SK-N-SH treated with all-trans-retinoic acid at 6 μM for 48 hours (cell line): ENCODE measurements at regions not wholly inside any gene's neighbourhood (a gene's known extent, or its start where the extent isn't known, plus 50 kb on each side); places are given as distances from the start of the nearest gene placed in this dataset.

Experiments
- ATAC-seq: fragments of 200-7000 bp; cut with Tn5 transposase; 3 replicates; pipeline ENCODE4 v1.9.1; 2020; ENCODE audit warnings: mild to moderate bottlenecking, moderate library complexity
- ARNTL ChIP-seq: fragments of 450-650 bp; formaldehyde crosslinking; IDR thresholded peaks from 2 replicates; pipeline ENCODE4 v1.5.0; 2020; ENCODE audit warnings: low read depth, mild to moderate bottlenecking, moderate library complexity, borderline replicate concordance
- BACH2 ChIP-seq: fragments of 250-450 bp; sonication (Bioruptor Pico); IDR thresholded peaks from 2 replicates; pipeline ENCODE4 v1.9.0; 2021; ENCODE audit warnings: mild to moderate bottlenecking, borderline replicate concordance
- CREB5 ChIP-seq: fragments of 250-450 bp; sonication (Bioruptor Pico); IDR thresholded peaks from 2 replicates; pipeline ENCODE4 v1.5.1; 2020; ENCODE audit warnings: low read depth, mild to moderate bottlenecking, moderate library complexity
- CSDC2 ChIP-seq: fragments of 250-450 bp; sonication (Bioruptor Pico); IDR thresholded peaks from 2 replicates; pipeline ENCODE4 v1.5.0; 2020; ENCODE audit warnings: mild to moderate bottlenecking, moderate library complexity
- CSRNP3 ChIP-seq: fragments of 250-450 bp; sonication (Bioruptor Pico); IDR thresholded peaks from 2 replicates; pipeline ENCODE4 v1.5.1; 2021; ENCODE audit warnings: mild to moderate bottlenecking, moderate library complexity
- ESRRG ChIP-seq: fragments of 250-450 bp; sonication (Bioruptor Pico); IDR thresholded peaks from 2 replicates; pipeline ENCODE4 v1.6.1; 2021; ENCODE audit warnings: mild to moderate bottlenecking
- GLIS3 ChIP-seq: fragments of 250-450 bp; sonication (Bioruptor Pico); IDR thresholded peaks from 2 replicates; pipeline ENCODE4 v1.5.0; 2020; ENCODE audit warnings: mild to moderate bottlenecking, moderate library complexity
- ISL1 ChIP-seq: fragments of 250-450 bp; sonication (Bioruptor Pico); IDR thresholded peaks from 2 replicates; pipeline ENCODE4 v2.1.2; 2022; ENCODE audit warnings: mild to moderate bottlenecking, moderate library complexity
- OSR1 ChIP-seq: fragments of 250-450 bp; sonication (Bioruptor Pico); IDR thresholded peaks from 2 replicates; pipeline ENCODE4 v1.8.0; 2022; ENCODE audit warnings: moderate library complexity, mild to moderate bottlenecking, inconsistent platforms
- PATZ1 ChIP-seq: fragments of 250-450 bp; sonication (Bioruptor Pico); IDR thresholded peaks from 2 replicates; pipeline ENCODE4 v1.8.0; 2020; ENCODE audit warnings: mild to moderate bottlenecking, moderate library complexity, borderline replicate concordance
- POU6F1 ChIP-seq: fragments of 250-450 bp; sonication (Bioruptor Pico); IDR thresholded peaks from 2 replicates; pipeline ENCODE4 v1.8.0; 2021; ENCODE audit warnings: low read depth, mild to moderate bottlenecking, moderate library complexity, borderline replicate concordance
- PPARA ChIP-seq: fragments of 250-450 bp; sonication (Bioruptor Pico); IDR thresholded peaks from 2 replicates; pipeline ENCODE4 v1.5.0; 2020; ENCODE audit warnings: mild to moderate bottlenecking, borderline replicate concordance
- RARB ChIP-seq: fragments of 250-450 bp; sonication (Bioruptor Pico); IDR thresholded peaks from 2 replicates; pipeline ENCODE4 v1.8.0; 2021; ENCODE audit warnings: mild to moderate bottlenecking, moderate library complexity
- SNAI2 ChIP-seq: fragments of 250-450 bp; sonication (Bioruptor Pico); IDR thresholded peaks from 2 replicates; pipeline ENCODE4 v1.5.0; 2020; ENCODE audit warnings: mild to moderate bottlenecking, moderate library complexity
- TCF4 ChIP-seq: fragments of 250-450 bp; sonication (Bioruptor Pico); IDR thresholded peaks from 2 replicates; pipeline ENCODE4 v1.8.0; 2021; ENCODE audit warnings: mild to moderate bottlenecking, moderate library complexity, borderline replicate concordance
- TOX ChIP-seq: fragments of 250-450 bp; sonication (Bioruptor Pico); IDR thresholded peaks from 2 replicates; pipeline ENCODE4 v1.8.0; 2021; ENCODE audit warnings: mild to moderate bottlenecking, moderate library complexity, borderline replicate concordance
- TSHZ2 ChIP-seq: fragments of 250-450 bp; sonication (Bioruptor Pico); IDR thresholded peaks from 2 replicates; pipeline ENCODE4 v1.5.0; 2020; ENCODE audit warnings: mild to moderate bottlenecking, moderate library complexity
- ZFP3 ChIP-seq: fragments of 250-450 bp; sonication (Bioruptor Pico); IDR thresholded peaks from 2 replicates; pipeline ENCODE4 v1.5.0; 2020; ENCODE audit warnings: mild to moderate bottlenecking, moderate library complexity
- ZFP30 ChIP-seq: fragments of 450-650 bp; formaldehyde crosslinking; IDR thresholded peaks from 2 replicates; pipeline ENCODE4 v1.5.0; 2022; ENCODE audit warnings: mild to moderate bottlenecking, moderate library complexity
- ZNF565 ChIP-seq: fragments of 450-650 bp; formaldehyde crosslinking; conservative IDR thresholded peaks from 2 replicates; pipeline ENCODE4 v1.5.0; 2020; ENCODE audit warnings: low read depth, mild to moderate bottlenecking, moderate library complexity
- ZNF70 ChIP-seq: fragments of 450-650 bp; formaldehyde crosslinking; IDR thresholded peaks from 2 replicates; pipeline ENCODE4 v1.5.0; 2020; ENCODE audit warnings: mild to moderate bottlenecking, moderate library complexity
- ZNF8 ChIP-seq: fragments of 450-650 bp; formaldehyde crosslinking; IDR thresholded peaks from 2 replicates; pipeline ENCODE4 v1.5.0; 2020; ENCODE audit warnings: mild to moderate bottlenecking, moderate library complexity

- no peak for TF ChIP-seq GLIS3 (CRISPR knock-in tag)
- no peak for TF ChIP-seq ESRRG
- no peak for TF ChIP-seq CREB5 (CRISPR knock-in tag)
- TF ChIP-seq BACH2 = no peak
- no peak for TF ChIP-seq POU6F1
- TF ChIP-seq SNAI2 (CRISPR knock-in tag) = no peak
- TF ChIP-seq PPARA = no peak
- no peak for TF ChIP-seq TSHZ2
- no peak for TF ChIP-seq CSDC2 (CRISPR knock-in tag)
- TF ChIP-seq TCF4 (CRISPR knock-in tag) = no peak
- no peak for TF ChIP-seq ZFP30 (CRISPR knock-in tag)
- no peak for TF ChIP-seq CSRNP3
- no peak for TF ChIP-seq ZFP3 (CRISPR knock-in tag)
- TF ChIP-seq OSR1 = no peak
- TF ChIP-seq ZNF70 (CRISPR knock-in tag) = no peak
- TF ChIP-seq TOX (CRISPR knock-in tag) = no peak
- no peak for TF ChIP-seq ZNF565 (CRISPR knock-in tag)
- TF ChIP-seq RARB (CRISPR knock-in tag) = no peak
- no peak for TF ChIP-seq ISL1
- ATAC-seq = no peak
These were observed 97.9 kb upstream of the SOX5 start for GRCh38 chr12:24047326-24047725.

GRCh38 chr12:24045816-24046257 lies 96.4 kb upstream of the SOX5 start:
- ATAC-seq = peak; percentile 76
- TF ChIP-seq TSHZ2 = peak; percentile 17; the same call in 1 of the 2 replicates
- TF ChIP-seq ZNF70 (CRISPR knock-in tag) = no peak
- TF ChIP-seq ISL1 = peak; percentile 17; the same call in 1 of the 2 replicates
- TF ChIP-seq, all 23 proteins: peak for 2

- no peak for ATAC-seq
- TF ChIP-seq PPARA (no peak), PATZ1 (CRISPR knock-in tag) (no peak), ZNF565 (CRISPR knock-in tag) (no peak), ZFP3 (CRISPR knock-in tag) (no peak), ZNF8 (CRISPR knock-in tag) (no peak), CREB5 (CRISPR knock-in tag) (no peak), TOX (CRISPR knock-in tag) (no peak), CSDC2 (CRISPR knock-in tag) (no peak), POU6F1 (no peak), TCF4 (CRISPR knock-in tag) (no peak), ARNTL (CRISPR knock-in tag) (no peak)
These were observed 95.7 kb upstream of the SOX5 start for GRCh38 chr12:24044941-24045703.
